GM21723 (cell line): ENCODE measurements at regions not wholly inside any gene's neighbourhood (a gene's known extent, or its start where the extent isn't known, plus 50 kb on each side); places are given as distances from the start of the nearest gene placed in this dataset.

Source experiments
- ATAC-seq: cut with Tn5 transposase; IDR thresholded peaks from one replicate; pipeline ENCODE4 v1.9.1; 2021; ENCODE audit warnings: mild to moderate bottlenecking, moderate library complexity; ENCODE audit not compliant: unreplicated experiment

DNA sequence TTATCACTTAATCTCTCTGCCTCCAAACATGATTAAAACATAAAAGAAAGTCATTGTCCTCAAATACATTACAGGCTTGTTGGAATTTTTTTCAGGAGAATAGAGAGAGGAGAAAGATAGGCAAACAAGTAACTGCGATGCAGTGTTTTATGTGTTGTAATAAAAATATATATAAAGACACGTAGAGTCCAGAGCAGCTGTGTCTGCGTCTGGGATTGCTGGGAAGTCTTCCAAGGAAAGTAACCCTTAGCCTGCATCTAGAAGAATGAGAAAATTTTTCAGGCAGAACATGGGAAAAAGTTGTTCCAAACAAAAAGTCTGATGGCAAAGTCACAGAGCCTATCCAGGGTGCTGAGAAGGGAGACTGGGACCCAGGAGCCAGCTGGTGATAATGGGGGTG lies 91.8 kb upstream of the ST6GAL2 start:
- no peak for ATAC-seq

- ATAC-seq, result no peak
Measured at GRCh38 chr2:106978647-106979046, 92.7 kb upstream of the ST6GAL2 start.

DNA sequence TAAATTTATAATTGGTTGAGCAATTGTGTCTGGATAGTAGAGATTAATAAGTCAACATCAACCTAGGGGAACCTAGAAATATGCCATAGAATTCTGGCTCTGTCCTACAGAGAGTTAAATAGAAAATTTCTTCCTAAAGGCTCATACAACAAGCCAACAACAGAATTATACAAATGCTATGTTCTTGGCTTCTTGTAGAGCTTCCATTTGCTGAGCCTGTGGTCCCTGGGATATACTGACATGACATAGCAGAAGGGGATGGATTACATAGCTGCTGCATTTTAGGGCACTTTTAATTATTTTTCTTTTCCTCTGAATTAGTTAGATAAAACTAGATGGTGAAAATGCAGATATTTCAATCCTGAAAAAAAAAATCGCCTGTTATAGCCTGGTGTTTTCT lies 95.5 kb upstream of the ST6GAL2 start:
- ATAC-seq, result no peak

DNA sequence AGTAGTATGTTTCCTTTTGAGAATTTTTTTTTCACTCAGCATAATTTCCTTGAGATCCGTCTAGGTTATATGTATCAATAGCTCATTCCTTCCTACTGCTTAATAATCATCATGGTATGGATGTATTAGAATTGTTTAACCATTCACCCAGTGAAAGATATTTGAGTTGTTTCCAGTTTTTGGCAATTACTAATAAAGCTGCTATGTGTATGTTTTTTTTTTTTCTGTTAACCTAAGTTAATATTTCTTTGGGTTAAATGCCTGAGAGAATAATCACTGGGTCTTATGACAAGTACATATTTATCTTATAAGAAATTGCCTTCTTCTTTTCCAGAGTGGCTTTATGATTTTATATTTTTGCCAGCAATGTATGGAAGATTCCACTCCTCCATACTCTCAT lies 96.4 kb upstream of the ST6GAL2 start:
- no peak for ATAC-seq

- ATAC-seq, result no peak
Measured at GRCh38 chr2:106983305-106983704, 97.3 kb upstream of the ST6GAL2 start.

GRCh38 chr2:106988361-106988760 lies 102.4 kb upstream of the ST6GAL2 start:
- no peak for ATAC-seq

DNA sequence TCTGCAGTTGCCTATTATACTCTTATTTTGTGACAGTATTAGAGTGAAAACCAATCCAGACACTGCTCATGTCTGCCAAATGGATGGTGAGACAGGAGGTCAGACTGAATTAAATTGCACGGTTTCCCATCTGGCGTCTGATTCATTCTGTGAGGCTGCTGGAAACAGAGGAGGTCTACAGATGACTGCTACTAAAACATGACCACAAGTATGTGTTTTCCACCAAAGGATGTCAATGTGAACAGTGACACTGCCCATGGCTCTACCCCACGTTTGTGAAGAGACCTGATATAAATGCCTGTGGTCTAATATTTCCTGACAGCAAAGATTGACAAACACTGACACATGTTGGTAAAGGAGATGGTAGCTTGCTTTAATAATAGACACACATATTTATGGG lies 104.3 kb upstream of the ST6GAL2 start:
- no peak for ATAC-seq

GRCh38 chr2:106991866-106992265 lies 105.9 kb upstream of the ST6GAL2 start:
- ATAC-seq, result no peak

DNA sequence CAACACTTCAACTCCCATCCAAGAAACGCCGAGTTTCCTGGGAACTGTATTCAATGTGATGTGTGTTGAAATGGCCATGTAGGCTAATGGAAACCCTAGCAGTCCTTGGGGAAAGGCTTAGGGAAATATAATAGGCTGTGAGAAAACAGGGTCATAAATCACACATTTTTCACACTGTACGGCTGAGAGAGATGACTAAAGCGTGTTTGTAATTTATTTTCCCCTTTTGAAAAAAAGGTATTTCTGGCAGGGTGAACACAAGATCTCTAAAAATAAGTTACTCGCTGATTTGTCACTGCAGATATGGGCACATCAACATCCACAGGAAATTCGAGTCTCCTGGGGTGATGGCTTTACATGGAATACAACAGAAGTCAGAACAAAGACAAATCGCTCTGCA lies 109.6 kb upstream of the ST6GAL2 start:
- no peak for ATAC-seq

- no peak for ATAC-seq
Measured at GRCh38 chr2:106996171-106996769, 110.3 kb upstream of the ST6GAL2 start.

DNA sequence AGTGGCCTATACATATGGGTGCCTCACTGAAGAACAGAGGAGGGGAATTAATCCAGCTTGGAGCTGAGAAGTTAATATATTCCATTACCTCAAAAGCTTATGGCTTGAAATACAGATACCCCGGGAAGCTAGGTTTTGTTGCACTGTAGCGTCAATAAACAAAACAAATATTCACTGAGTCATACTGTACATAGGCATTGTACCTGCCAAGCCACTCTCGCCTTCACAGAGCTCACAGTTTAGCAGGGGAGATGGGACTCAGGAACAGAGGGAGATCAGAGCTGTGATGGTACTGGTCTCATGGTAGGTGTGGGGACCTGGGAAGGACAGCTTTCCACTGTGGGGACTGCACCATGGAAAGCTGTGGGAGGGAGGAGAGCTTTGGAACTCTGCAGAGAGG lies 111.2 kb upstream of the ST6GAL2 start:
- no peak for ATAC-seq

GRCh38 chr2:107001062-107001461 lies 115.1 kb upstream of the ST6GAL2 start:
- ATAC-seq, result no peak

DNA sequence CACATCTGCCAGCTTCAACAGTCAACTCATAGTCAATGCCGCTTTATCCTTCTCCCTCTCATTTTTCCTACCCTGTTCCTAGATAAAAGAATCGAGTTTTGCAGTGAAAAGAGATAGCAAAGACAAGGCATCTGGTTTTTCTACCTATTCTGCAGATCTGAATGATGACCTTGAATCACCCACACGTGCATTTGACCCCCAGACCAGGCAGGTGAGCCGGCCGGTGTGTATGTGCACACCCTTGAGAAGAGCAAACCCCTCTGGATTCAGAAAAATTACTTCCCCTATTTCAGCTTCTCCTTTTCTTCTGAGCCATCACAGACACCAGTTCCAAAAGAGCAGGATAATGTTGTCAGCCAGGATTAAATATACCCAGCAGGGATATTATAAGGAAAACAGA lies 115.6 kb upstream of the ST6GAL2 start:
- no peak for ATAC-seq

DNA sequence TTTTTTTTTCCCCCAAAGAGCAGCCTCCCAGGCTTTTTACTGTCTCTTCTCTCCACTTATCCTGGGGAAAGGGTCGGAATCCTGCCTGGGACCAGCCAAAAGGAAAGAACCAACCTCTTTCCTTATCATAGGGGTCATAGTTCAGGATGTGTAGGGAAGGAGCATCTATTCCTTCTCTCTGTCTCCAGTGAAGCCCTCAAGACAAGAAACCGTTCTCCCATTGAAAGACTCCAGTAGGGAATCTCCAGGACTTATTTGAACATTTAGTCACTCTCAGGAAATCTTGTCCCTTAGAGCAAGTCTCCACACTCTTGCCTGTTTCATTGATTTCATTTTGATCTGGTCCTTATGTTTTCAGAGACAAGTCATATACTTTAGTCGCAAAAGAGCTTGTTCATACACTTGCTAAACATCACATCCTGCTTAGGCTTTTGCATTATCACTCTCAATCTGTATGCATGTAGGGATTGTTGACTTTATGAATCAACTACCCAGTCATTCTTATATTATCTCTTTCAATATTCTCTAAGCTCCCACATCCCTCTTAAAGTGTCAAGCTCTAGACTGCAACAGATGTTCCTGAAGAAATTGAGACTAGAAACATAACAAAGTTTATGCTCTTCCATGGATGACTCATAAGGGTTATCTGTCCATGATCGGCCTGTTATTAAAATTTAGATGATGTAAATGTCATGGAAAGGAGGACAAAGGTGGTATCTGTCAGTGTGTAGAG lies 116.2 kb upstream of the ST6GAL2 start:
- ATAC-seq, result no peak

DNA sequence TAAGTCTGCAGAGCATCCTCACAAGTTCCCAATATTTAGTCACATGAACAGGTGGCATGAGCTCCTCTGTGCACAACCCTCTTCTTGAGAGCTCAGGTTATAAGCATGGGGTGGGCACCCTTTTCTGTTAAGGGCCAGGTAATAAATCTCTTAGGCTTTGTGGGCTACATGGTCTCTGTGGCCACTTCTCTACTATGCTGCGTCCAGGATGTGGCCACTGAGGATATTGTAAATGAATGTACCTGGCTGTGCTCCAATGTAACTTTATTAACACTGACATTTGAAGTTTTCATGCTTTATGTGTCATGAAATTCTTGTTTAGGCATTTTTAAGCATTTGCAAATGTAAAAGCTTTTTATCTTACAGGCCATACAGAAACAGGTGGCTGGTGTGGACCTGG lies 116.8 kb upstream of the ST6GAL2 start:
- ATAC-seq, result no peak

DNA sequence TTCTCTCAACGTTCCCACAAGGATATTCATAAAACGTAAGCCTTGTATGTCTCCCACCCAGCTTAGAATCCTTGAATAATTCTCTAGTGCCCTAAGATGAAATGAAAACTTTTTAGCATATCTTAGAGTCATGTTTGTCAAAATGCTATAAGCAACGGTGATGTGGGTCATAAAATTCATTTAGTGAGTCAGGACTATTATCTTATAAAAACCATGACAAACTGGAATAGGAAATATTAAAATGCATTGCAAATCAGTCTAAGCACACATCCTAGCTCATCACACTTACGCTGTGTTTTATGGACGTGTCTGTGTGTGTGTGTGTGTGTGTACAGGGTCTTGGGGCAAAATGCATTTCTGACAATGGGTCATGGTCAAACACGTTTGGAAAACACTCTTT lies 119.9 kb upstream of the ST6GAL2 start:
- no peak for ATAC-seq

- ATAC-seq, result no peak
Measured at GRCh38 chr2:107006836-107007235, 120.9 kb upstream of the ST6GAL2 start.

DNA sequence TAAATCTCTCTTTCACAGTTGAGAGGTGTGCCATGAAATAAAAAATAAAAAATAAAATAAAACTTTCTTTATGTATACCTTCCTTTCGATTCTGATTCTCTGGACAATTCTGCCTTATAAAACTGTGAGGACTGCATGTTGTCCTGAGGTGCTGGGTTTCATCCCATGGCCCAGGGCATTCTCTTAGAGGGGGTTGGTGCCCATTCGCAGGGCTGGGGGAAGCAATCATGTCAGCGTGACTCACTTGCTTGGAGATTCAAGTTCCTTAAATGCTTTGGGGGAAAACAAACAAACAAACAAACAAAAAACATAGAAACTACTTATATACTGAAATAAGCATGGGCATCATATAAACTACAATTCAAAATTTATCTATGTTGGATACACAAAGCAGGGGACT lies 122.0 kb upstream of the ST6GAL2 start:
- no peak for ATAC-seq

DNA sequence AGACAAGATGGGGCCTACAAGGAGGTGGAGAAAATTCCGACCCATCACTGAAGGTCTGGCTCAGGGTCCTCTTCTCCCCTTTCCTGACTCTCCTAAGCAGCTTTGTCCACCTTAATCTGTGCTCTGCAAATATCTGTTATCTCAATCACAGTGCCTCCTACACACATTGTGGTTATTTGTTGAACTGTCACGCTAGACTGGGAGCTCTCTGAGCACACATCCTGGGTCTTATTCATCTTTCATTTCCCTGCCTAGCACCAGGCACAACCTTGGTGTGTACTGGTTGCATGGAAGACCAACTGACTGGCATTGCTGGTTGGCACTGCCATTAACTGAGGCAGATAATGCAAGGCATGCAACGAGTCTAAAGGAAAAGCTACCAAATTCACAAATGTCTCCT lies 122.9 kb upstream of the ST6GAL2 start:
- ATAC-seq, result no peak

DNA sequence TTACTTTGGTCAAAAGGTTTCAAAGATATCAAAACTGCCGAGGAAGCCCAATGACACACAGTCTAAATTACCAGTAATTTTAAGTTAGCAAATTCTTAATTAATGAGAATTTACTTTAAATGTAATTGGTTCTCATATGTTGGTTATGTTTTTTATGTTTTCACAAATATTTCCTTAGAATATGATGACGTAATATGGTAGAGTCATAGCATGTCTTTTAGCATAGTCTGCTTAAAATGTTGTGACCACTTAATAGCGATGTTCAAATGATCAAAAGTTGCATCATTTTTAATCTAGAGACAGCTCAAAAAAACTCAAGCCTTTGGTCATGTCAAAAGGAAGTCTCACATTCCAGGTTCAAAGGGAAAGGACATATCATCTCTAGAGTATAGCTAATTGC lies 123.3 kb upstream of the ST6GAL2 start:
- ATAC-seq, result no peak

DNA sequence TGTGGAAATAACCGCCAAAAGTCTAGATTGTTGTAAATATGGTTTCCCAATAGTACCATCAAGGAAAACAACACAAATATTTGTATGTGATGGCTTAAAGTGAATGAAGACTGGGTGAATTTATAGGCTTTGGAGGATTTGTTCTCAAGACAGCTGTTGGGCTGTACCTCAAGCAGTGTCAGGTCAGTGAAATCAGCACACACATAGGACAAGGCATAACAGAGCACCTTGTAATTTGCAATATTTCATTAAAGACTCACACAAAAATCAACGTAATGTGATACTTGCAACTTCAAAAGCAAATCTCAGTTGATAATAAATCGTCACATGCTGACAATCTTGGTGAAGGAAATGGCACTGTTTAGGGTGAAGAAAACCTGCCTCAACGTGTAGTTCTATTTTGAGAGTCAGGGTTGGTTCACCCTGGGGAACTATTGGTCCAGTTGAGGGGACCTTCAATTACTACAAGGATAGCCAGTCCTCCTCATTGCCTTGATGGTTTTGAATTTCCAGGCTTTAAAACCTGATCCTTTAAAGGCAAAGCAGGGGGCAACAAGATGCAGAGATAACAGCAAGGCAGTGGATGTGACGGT lies 126.8 kb upstream of the ST6GAL2 start:
- ATAC-seq, result no peak

DNA sequence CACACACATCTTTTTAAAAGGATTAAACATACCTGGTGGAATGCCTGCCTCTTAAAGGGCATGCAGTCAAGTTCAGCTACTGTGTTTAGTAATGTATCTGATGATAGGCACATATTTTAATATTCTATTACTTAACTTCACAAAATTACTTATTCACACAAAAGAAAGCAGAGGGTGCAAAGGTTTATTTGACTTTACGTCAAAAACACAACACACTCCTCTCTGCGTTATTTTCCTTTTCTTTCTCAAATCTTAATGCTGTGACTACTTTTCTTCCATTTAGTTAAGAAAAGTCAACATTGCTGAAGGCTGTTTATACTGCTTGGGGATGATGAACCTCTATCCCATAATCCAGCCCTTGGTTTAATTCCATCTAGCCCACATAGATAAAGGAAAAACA lies 127.9 kb upstream of the ST6GAL2 start:
- no peak for ATAC-seq

DNA sequence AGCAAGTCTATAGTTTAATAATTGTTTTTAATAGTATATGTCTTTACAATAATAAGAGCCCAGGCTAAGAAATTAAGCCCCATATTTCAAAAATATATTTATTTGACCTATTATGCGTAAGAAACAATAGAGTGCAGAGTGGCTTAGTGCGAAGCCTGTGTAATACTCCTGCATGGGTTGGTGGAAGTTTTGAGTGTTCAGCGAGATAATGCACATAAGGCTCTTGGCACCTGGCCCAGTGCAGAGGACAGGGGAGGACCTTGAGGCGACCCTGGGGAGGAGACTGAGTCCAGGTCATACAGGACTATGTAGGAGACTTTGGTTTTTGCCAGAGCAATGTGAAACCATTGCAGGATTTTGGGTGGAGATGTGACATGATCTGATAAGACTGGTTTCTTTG lies 132.4 kb upstream of the ST6GAL2 start:
- ATAC-seq, result no peak
